ENCODE measurements at regions not wholly inside any gene's neighbourhood (a gene's known extent, or its start where the extent isn't known, plus 50 kb on each side); places are given as distances from the start of the nearest gene placed in this dataset.

DNA sequence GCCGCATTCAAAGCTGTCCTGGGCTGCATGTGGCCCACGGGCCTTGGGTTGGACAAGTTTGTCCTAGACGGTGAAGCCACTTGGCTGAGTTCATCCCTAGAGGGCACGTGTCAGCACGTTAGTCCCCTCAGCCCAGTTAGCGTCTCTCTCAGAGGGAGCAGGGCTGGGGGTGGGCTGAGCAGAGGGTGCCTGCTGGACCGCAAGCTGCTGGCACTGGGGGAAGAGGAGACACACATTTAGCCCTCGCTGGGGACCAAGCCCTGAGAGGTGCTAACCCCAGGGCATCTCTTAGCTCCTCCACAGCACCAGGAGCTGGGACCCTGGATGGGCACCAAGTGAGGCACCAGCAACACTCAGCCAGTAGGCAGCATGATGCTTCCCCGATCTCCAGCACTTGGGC, 107.0 kb downstream of the SHANK2 start:
- H3K36me3 ChIP-seq (ENCODE audit: control insufficient read depth in 2 of 2, extremely low read depth in 1 of 2, insufficient read depth in 2 of 2, low read length in 2 of 2): no peaks in the 10 kb centered on the region
- POLR2A ChIA-PET: no interaction called here
- BruUV-seq (replicated peaks): no TSS peak

DNA sequence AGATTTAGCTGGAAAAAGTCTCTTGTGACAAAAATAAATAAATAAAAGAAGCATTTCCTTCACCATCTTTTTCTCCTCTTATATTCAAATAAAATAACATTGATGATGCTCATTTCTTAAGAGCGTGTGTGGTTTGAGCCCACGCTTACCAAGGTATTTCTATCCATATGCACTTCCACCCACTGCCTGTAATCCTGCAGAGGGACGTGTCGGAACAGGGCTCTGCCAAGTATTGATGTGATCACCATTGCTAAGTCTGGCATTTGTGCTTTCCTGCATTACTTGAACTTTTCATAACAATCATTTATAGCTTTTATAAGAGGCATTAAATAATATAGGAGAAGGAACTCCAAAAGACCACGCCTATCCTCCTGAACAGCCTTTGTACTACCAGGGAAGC, 107.6 kb downstream of the SHANK2 start:
- CTCF ChIA-PET: no interaction called here

More for the DNA sequence above, 107.0 kb downstream of the SHANK2 start:
- no peak overlapping the region for H3K4me3 ChIP-seq (replicated peaks in 1 of 3; ENCODE audit: insufficient read depth in 1 of 3, low read depth in 1 of 3, low read length in 3 of 3)
- no peaks in the 10 kb centered on the region for H3K4me1 ChIP-seq (ENCODE audit: control insufficient read depth, extremely low read depth, insufficient read depth, low read length)
- H3K9me3 ChIP-seq (replicated peaks; ENCODE audit: control insufficient read depth, insufficient read depth, low read length): peaks cover 3% of the 10 kb centered on the region
- no peak overlapping the region for H3K27ac ChIP-seq (ENCODE audit: insufficient read depth, low read depth, low read length)
- no peak overlapping the region for H3K4me2 ChIP-seq (ENCODE audit: insufficient read depth, low read length)
- H3K9ac ChIP-seq (replicated peaks; ENCODE audit: extremely low read depth, insufficient read depth, low read length): no peak overlapping the region
- dilution Hi-C loops (cut with MboI; ENCODE audit: extremely low pct_ligation_motif_present, low sequenced_read_pairs): no loop called here
- H3K27me3 ChIP-seq (ENCODE audit: control insufficient read depth in 2 of 2, insufficient read depth in 2 of 2, low read length in 2 of 2): no peaks in the 10 kb centered on the region
- intact Hi-C loops (cut with micrococcal nuclease): no loop called here
- no peaks in the 10 kb centered on the region for H4K20me1 ChIP-seq (replicated peaks; ENCODE audit: control insufficient read depth, extremely low read depth, insufficient read depth, low read length)
- no peaks in the 10 kb centered on the region for H3K79me2 ChIP-seq (ENCODE audit: control insufficient read depth, insufficient read depth, low read length)
- H3K9me1 ChIP-seq (replicated peaks; ENCODE audit: control insufficient read depth, extremely low read depth, insufficient read depth, low read length): no peaks in the 10 kb centered on the region
- TF ChIP-seq EZH2 (IDR thresholded peaks at IDR 0.05; ENCODE audit: borderline replicate concordance, low read depth, low read length, severe bottlenecking) (no peak), JUN (IDR thresholded peaks at IDR 0.05; ENCODE audit: borderline replicate concordance, insufficient read depth, insufficient read length, low read depth) (no peak), POLR2AphosphoS5 (IDR thresholded peaks at IDR 0.05; ENCODE audit: insufficient read depth, low read depth, low read length) (no peak), GATA2 (IDR thresholded peaks at IDR 0.05; ENCODE audit: insufficient read depth, insufficient read length, low read depth, low read length) (no peak), MYC (IDR thresholded peaks at IDR 0.05; ENCODE audit: low read depth, low read length) (no peak)
- TF ChIP-seq, protein P1, sequence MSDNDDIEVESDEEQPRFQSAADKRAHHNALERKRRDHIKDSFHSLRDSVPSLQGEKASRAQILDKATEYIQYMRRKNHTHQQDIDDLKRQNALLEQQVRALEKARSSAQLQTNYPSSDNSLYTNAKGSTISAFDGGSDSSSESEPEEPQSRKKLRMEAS (IDR thresholded peaks at IDR 0.05; ENCODE audit: insufficient read depth, insufficient read length): no peak
- TF ChIP-seq, protein P2, sequence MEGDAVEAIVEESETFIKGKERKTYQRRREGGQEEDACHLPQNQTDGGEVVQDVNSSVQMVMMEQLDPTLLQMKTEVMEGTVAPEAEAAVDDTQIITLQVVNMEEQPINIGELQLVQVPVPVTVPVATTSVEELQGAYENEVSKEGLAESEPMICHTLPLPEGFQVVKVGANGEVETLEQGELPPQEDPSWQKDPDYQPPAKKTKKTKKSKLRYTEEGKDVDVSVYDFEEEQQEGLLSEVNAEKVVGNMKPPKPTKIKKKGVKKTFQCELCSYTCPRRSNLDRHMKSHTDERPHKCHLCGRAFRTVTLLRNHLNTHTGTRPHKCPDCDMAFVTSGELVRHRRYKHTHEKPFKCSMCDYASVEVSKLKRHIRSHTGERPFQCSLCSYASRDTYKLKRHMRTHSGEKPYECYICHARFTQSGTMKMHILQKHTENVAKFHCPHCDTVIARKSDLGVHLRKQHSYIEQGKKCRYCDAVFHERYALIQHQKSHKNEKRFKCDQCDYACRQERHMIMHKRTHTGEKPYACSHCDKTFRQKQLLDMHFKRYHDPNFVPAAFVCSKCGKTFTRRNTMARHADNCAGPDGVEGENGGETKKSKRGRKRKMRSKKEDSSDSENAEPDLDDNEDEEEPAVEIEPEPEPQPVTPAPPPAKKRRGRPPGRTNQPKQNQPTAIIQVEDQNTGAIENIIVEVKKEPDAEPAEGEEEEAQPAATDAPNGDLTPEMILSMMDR (IDR thresholded peaks at IDR 0.05; ENCODE audit: extremely low read depth in 1 of 2, insufficient read depth in 1 of 2, low read depth in 1 of 2, low read length in 2 of 2): no peak
- CTCF ChIA-PET: no interaction called here
- DNase-seq (ENCODE audit: low read depth, low spot score) (no peak), FAIRE-seq (no peak)
- no peak overlapping the region for H2AFZ ChIP-seq (ENCODE audit: low read depth, low read length)

More for the DNA sequence above, 107.6 kb downstream of the SHANK2 start:
- DNase-seq (ENCODE audit: low read depth, low spot score) (no peak), FAIRE-seq (no peak)
- Histone ChIP-seq H3K9me1 (replicated peaks; ENCODE audit: control insufficient read depth, extremely low read depth, insufficient read depth, low read length) (no peaks in the 10 kb centered on the region), H3K36me3 (ENCODE audit: control insufficient read depth in 2 of 2, extremely low read depth in 1 of 2, insufficient read depth in 2 of 2, low read length in 2 of 2) (no peaks in the 10 kb centered on the region), H3K4me3 (replicated peaks in 1 of 3; ENCODE audit: insufficient read depth in 1 of 3, low read depth in 1 of 3, low read length in 3 of 3) (no peak overlapping the region), H3K79me2 (ENCODE audit: control insufficient read depth, insufficient read depth, low read length) (no peaks in the 10 kb centered on the region), H2AFZ (ENCODE audit: low read depth, low read length) (no peak overlapping the region), H3K4me2 (ENCODE audit: insufficient read depth, low read length) (no peak overlapping the region), H3K9ac (replicated peaks; ENCODE audit: extremely low read depth, insufficient read depth, low read length) (no peak overlapping the region), H3K27me3 (ENCODE audit: control insufficient read depth in 2 of 2, insufficient read depth in 2 of 2, low read length in 2 of 2) (no peaks in the 10 kb centered on the region), H3K4me1 (ENCODE audit: control insufficient read depth, extremely low read depth, insufficient read depth, low read length) (no peaks in the 10 kb centered on the region), H3K27ac (ENCODE audit: insufficient read depth, low read depth, low read length) (no peak overlapping the region), H4K20me1 (replicated peaks; ENCODE audit: control insufficient read depth, extremely low read depth, insufficient read depth, low read length) (no peaks in the 10 kb centered on the region), H3K9me3 (replicated peaks; ENCODE audit: control insufficient read depth, insufficient read depth, low read length) (peaks cover 3% of the 10 kb centered on the region)
- TF ChIP-seq POLR2AphosphoS5 (IDR thresholded peaks at IDR 0.05; ENCODE audit: insufficient read depth, low read depth, low read length): no peak
- TF ChIP-seq GATA2 (IDR thresholded peaks at IDR 0.05; ENCODE audit: insufficient read depth, insufficient read length, low read depth, low read length): no peak
- TF ChIP-seq EZH2 (IDR thresholded peaks at IDR 0.05; ENCODE audit: borderline replicate concordance, low read depth, low read length, severe bottlenecking): no peak
- TF ChIP-seq POLR2A (IDR thresholded peaks at IDR 0.05; ENCODE audit: low read depth, low read length): no peak
- TF ChIP-seq, protein P1 (IDR thresholded peaks at IDR 0.05; ENCODE audit: insufficient read depth, insufficient read length): no peak
- TF ChIP-seq MYC (IDR thresholded peaks at IDR 0.05; ENCODE audit: low read depth, low read length): no peak
- TF ChIP-seq, protein P2 (IDR thresholded peaks at IDR 0.05; ENCODE audit: extremely low read depth in 1 of 2, insufficient read depth in 1 of 2, low read depth in 1 of 2, low read length in 2 of 2): no peak
- TF ChIP-seq JUN (IDR thresholded peaks at IDR 0.05; ENCODE audit: borderline replicate concordance, insufficient read depth, insufficient read length, low read depth): no peak
- TF ChIP-seq FOS (IDR thresholded peaks at IDR 0.05; ENCODE audit: borderline replicate concordance, insufficient read depth, low read length): no peak
- dilution Hi-C loops (cut with MboI; ENCODE audit: extremely low pct_ligation_motif_present, low sequenced_read_pairs) (no loop called here), intact Hi-C loops (cut with micrococcal nuclease) (no loop called here)
- POLR2A ChIA-PET: no interaction called here
- no TSS peak for BruUV-seq (replicated peaks)

All from endothelial cell of umbilical vein (primary cell).